IPS-18a (cell line): ENCODE measurements at regions not wholly inside any gene's neighbourhood (a gene's known extent, or its start where the extent isn't known, plus 50 kb on each side); places are given as distances from the start of the nearest gene placed in this dataset.

Experiments used
- H3K27ac ChIP-seq: one replicate; pipeline ENCODE4 v1.5.1; 2013; ENCODE audit warnings: low read length
- H3K27me3 ChIP-seq: one replicate; pipeline ENCODE4 v1.6.1; 2013; ENCODE audit warnings: mild to moderate bottlenecking, low read length; ENCODE audit not compliant: control insufficient read depth, insufficient read depth
- H3K36me3 ChIP-seq: one replicate; pipeline ENCODE4 v1.6.1; 2013; ENCODE audit warnings: low read depth, low read length; ENCODE audit not compliant: control insufficient read depth
- H3K4me1 ChIP-seq: one replicate; pipeline ENCODE4 v1.6.1; 2013; ENCODE audit warnings: low read depth, low read length; ENCODE audit not compliant: control insufficient read depth
- H3K4me3 ChIP-seq: one replicate; pipeline ENCODE4 v1.5.1; 2013; ENCODE audit warnings: low read length
- H3K9ac ChIP-seq: one replicate; pipeline ENCODE4 v1.6.1; 2013; ENCODE audit warnings: mild to moderate bottlenecking, low read length, moderate library complexity
- H3K9me3 ChIP-seq: one replicate; pipeline ENCODE4 v1.6.1; 2013; ENCODE audit warnings: low read depth, low read length; ENCODE audit not compliant: control insufficient read depth

DNA sequence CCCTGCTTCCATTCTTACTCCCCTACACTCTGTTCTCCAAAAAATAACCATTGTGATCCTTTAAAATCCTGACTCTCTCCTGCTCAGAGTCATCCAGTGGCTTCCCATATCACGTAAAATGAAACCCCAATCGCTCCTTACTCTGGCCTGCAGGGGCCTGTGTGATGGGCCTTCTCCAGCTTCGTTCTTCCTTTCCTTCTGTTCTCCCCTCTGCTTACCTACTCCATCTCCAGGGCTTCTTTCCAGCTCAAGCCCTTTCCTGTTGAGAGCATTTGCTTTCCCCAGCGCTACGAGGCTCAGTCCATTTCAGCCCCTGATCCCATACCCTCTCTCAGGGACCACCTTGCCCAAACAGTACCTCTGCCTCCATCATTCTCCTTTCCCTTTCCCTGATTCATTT, 144.4 kb upstream of the ARHGAP5 start:
- H3K4me3 ChIP-seq: no peak overlapping the region
- H3K9me3 ChIP-seq: no peaks in the 10 kb centered on the region
- peaks cover 23% of the 10 kb centered on the region for H3K4me1 ChIP-seq
- no peaks in the 10 kb centered on the region for H3K36me3 ChIP-seq
- H3K27ac ChIP-seq: no peak overlapping the region
- no peak overlapping the region for H3K9ac ChIP-seq
- H3K27me3 ChIP-seq: no peaks in the 10 kb centered on the region

DNA sequence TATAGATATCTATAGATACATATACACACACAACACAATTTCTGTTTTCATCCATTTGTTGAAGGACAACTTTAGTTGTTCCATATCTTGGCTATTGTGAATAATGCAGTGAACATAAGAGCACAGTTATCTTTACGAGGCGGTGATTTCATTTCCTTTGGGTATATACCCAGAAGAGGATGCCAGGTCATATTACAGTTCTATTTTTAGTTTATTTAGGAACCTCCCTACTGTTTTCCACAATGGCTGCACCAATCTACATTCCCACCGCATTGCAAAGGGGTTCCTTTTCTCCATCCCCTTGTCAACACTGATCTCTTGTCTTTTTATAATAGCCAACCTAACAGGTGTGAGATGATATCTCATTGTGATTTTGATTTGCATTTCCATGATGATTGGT, 143.4 kb upstream of the ARHGAP5 start:
- peak overlapping the region; percentile 39 for H3K4me3 ChIP-seq
- no peak overlapping the region for H3K27ac ChIP-seq
- no peak overlapping the region for H3K9ac ChIP-seq
- H3K36me3 ChIP-seq: no peaks in the 10 kb centered on the region
- no peaks in the 10 kb centered on the region for H3K27me3 ChIP-seq
- no peaks in the 10 kb centered on the region for H3K9me3 ChIP-seq
- H3K4me1 ChIP-seq: peaks cover 23% of the 10 kb centered on the region

DNA sequence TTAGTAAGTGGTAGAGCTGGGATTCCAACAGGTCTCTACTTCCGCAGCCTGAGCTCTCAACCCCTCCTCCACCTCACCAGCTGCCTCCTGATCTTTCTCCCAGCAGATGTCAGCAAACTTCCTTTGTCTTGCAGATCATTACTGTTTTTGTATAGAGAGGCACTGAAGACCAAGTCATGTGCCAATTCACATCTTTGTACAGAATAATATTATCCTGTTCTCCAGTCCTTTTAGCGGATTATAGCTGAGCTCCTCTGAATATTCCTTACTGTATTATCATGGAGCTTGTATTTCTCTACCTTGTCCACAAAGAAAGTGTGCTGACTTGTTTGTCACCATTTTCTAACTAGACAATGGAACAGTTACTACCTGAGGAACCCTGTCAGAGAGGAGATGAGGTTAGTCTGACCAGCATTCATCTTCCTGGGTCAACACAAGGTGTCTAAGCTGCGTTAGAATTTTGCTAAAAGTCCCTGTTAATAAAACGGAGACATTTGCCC, 142.3 kb upstream of the ARHGAP5 start:
- H3K4me3 ChIP-seq: peak overlapping the region; percentile 39
- H3K27ac ChIP-seq: peak overlapping the region; percentile 12
- no peaks in the 10 kb centered on the region for H3K27me3 ChIP-seq
- peak overlapping the region; percentile 4 for H3K9ac ChIP-seq
- no peaks in the 10 kb centered on the region for H3K9me3 ChIP-seq
- peaks cover 23% of the 10 kb centered on the region for H3K4me1 ChIP-seq
- H3K36me3 ChIP-seq: no peaks in the 10 kb centered on the region

DNA sequence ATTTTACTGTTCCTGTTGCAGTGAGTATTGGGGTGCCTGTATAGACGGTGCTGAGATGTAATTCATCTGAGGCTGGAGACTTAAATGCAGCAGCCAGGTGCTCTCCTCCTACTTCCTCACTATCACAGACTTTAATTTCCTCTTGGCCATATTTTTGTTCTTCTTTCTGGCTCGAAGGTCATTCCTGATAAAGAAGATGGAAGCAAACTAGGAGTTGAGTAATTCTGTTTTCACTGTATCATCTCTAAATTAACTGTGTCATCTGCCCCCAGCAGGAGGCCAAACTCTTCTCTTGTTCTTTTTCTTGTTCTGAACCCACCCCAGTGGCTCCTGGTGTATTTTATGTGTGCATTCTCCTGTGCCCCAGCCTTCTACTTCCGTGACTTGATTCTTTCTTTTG, 141.7 kb upstream of the ARHGAP5 start:
- Histone ChIP-seq H3K36me3 (no peaks in the 10 kb centered on the region), H3K9ac (no peak overlapping the region), H3K4me1 (peaks cover 23% of the 10 kb centered on the region), H3K27ac (no peak overlapping the region), H3K4me3 (peak overlapping the region; percentile 39), H3K9me3 (no peaks in the 10 kb centered on the region), H3K27me3 (no peaks in the 10 kb centered on the region)

DNA sequence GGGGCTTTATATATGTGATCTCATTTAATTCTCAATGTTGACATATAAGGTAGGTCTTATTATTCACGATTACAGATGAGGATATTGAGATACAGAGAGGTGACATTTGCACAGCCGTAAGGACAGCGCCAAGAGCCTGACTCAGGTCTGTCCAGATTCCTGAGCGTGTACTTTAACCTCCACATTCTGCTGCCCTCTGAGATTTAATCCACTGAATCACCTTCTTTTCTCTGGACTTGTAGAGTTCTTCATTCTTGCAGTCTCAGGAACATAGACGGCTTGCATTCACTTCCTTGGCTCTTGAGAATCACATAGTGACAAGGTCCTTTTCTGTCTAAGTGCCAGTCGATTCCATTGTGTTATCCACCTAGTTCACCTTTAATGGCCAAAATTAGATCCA, 141.0 kb upstream of the ARHGAP5 start:
- H3K36me3 ChIP-seq: no peaks in the 10 kb centered on the region
- no peaks in the 10 kb centered on the region for H3K27me3 ChIP-seq
- no peak overlapping the region for H3K9ac ChIP-seq
- H3K4me1 ChIP-seq: peaks cover 23% of the 10 kb centered on the region
- H3K27ac ChIP-seq: no peak overlapping the region
- no peak overlapping the region for H3K4me3 ChIP-seq
- no peaks in the 10 kb centered on the region for H3K9me3 ChIP-seq

DNA sequence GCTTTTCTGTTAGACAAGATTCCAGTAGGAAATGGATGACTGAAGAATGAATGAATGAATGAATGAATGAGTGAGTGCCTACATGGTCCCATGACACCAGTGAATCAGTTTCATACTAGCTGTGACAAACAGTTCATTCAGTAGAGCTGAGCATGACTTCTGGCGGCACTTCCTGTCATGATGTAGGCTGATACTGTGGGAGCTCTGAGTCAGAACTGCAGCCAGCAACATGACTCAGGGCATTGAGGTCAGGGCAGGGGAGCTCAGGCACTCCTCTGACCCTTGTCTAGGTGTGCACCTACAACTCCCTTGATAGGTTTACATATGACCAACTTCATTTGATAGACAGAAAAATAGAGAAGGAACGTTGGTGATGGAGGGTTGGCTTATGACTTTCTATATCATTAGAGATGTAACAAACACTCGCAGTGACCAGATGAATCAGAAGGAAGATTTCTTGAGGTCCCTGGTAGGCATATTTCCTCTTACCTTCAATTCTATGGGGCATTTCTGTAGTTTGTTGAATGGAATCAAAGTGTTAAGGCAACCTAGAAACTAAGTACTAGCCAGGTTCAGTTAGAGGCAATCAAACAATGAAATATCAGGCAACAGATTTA, 139.3 kb upstream of the ARHGAP5 start:
- H3K9ac ChIP-seq: no peak overlapping the region
- H3K36me3 ChIP-seq: no peaks in the 10 kb centered on the region
- H3K9me3 ChIP-seq: no peaks in the 10 kb centered on the region
- H3K27me3 ChIP-seq: no peaks in the 10 kb centered on the region
- no peak overlapping the region for H3K27ac ChIP-seq
- H3K4me1 ChIP-seq: peaks cover 23% of the 10 kb centered on the region
- no peak overlapping the region for H3K4me3 ChIP-seq

DNA sequence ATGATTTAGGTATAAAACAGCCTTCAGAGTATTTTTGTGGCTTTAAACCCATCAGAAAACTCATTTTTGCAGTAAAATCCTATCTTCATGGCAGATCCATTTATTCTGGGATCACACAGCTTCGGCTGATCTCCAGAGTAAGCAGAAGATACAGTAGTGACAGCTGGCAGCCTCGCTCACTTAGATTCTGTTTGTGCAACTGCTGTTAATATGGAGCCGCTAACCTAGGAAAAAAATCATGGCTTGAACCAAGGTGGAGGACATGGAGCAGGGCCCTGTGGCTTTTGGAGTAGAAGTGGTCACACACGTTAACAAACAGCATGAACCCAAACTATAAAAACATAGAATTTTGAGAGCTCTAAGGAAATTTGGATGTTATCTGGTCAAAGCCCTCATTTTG, 137.2 kb upstream of the ARHGAP5 start:
- Histone ChIP-seq H3K4me3 (no peak overlapping the region), H3K27ac (no peak overlapping the region), H3K27me3 (no peaks in the 10 kb centered on the region), H3K9me3 (no peaks in the 10 kb centered on the region), H3K9ac (no peak overlapping the region), H3K4me1 (peaks cover 9% of the 10 kb centered on the region), H3K36me3 (no peaks in the 10 kb centered on the region)

DNA sequence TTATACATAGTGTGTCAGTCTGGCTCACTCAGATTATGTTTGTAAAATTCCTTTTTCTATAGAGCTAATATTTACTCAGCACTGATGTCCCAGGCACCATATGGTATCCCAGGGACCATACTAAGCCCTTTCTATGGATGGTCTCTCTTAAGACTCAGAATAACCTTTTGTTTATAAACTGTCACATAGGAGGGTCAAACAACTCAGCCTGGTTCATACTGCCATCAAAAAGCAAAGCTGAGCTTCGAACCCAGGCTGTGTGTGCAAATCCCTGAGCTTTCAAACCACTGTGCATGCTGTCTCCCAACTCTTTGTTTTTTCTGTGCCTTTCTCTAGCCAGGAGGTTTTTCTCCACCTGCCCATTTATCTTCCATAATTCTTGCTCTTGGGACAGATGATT, 135.6 kb upstream of the ARHGAP5 start:
- Histone ChIP-seq H3K4me1 (no peaks in the 10 kb centered on the region), H3K9ac (no peak overlapping the region), H3K4me3 (no peak overlapping the region), H3K27ac (no peak overlapping the region), H3K36me3 (no peaks in the 10 kb centered on the region), H3K27me3 (no peaks in the 10 kb centered on the region), H3K9me3 (no peaks in the 10 kb centered on the region)

DNA sequence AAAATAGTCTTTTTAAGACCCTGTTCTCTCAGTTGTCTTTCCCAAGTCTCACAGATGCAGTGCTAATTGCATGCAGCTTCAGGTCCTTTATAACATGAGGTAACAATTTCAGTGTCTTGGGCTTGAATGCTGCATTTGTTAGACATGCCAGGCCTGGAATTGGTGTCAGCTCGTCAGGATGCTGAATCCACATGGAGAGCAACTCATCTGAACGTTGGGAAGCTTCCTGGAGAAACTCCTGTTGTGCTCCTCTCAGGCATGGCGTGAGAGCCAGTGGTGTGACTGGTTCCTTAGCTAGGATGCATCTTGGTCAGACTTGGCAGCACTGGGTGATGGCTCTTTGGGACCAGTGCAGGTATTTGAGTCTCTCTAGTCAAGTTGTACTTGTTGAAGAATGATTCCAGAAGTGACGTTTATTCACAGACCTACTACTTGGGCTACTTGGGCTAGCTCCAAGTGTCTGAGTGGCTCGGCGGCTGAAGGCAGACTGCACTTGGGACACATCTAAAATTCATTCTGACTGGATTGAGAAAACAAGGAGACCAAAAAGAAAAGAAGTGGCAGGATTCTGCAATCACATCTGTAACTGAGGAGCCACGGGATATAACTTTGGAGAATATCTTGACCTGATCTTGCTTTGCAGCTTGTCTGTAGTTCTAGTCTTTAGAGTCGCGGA, 134.8 kb upstream of the ARHGAP5 start:
- Histone ChIP-seq H3K4me3 (no peak overlapping the region), H3K9me3 (no peaks in the 10 kb centered on the region), H3K27me3 (no peaks in the 10 kb centered on the region), H3K27ac (no peak overlapping the region), H3K36me3 (no peaks in the 10 kb centered on the region), H3K9ac (no peak overlapping the region), H3K4me1 (no peaks in the 10 kb centered on the region)

DNA sequence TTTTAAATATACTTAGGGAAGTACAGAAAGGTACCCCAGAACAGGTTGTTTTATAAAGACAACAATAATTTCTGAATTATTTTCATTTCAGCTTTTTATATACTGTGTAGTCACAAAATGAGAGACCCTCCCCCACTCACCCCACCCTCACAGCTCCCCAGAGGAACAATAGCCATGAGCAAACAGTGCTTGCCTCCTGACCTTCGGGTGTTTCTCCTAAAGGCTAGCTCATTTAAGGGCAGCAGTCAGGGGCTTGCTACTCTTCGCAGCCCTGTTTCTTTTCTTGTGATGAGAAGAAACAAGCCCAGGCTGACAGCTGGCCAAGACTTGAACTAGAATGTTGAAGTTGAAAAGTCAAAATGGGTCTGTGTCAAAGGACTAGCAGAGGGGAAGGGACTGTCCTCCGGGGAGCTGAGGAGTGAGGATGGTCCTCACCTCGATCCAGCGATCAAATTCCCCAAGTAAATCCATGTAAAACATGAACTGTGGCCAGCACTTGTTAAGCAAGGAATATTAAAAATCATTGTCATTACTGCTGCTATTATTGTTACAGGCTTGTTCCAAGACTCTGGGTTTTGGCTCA, 133.8 kb upstream of the ARHGAP5 start:
- Histone ChIP-seq H3K4me1 (no peaks in the 10 kb centered on the region), H3K4me3 (no peak overlapping the region), H3K36me3 (no peaks in the 10 kb centered on the region), H3K27ac (no peak overlapping the region), H3K9me3 (no peaks in the 10 kb centered on the region), H3K27me3 (no peaks in the 10 kb centered on the region), H3K9ac (no peak overlapping the region)

DNA sequence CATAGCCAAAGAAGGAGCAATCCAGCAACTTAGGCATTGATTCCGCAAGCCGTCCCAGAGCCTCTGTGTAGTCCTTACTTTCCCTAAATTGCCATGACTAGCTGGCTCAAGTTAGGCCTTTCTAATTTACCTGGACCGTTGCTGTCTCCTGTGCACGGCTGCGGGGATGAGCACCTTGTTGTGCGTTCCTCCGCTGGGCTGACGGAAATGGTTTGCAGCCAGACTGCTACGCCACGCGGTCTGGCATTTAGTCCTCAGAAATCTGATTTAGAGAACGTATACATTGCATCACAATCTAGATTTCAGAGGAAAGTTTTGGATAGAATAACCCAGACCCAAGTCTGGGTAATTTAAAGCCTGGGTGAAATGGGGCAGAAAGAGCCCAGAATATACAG, 133.2 kb upstream of the ARHGAP5 start:
- H3K4me3 ChIP-seq: no peak overlapping the region

More for the DNA sequence above, 133.2 kb upstream of the ARHGAP5 start:
- H3K9me3 ChIP-seq: no peaks in the 10 kb centered on the region
- H3K9ac ChIP-seq: no peak overlapping the region
- no peak overlapping the region for H3K27ac ChIP-seq
- H3K36me3 ChIP-seq: no peaks in the 10 kb centered on the region
- no peaks in the 10 kb centered on the region for H3K4me1 ChIP-seq
- H3K27me3 ChIP-seq: no peaks in the 10 kb centered on the region
